Vagina (tissue), 2 donors: ENCODE measurements at regions not wholly inside any gene's neighbourhood (a gene's known extent, or its start where the extent isn't known, plus 50 kb on each side); places are given as distances from the start of the nearest gene placed in this dataset.

Experiments used
- CTCF ChIP-seq, 3 experiments: fragments of 450-650 bp in 2 of 3; fragments of 200-600 bp in 1 of 3; sonication (generic) in 1 of 3; IDR thresholded peaks; one replicate each; pipeline ENCODE4 v1.5.1; 2017 to 2019; ENCODE audit warnings: antibody characterized with exemption in 3 of 3, mild to moderate bottlenecking in 2 of 3, moderate library complexity in 2 of 3
- POLR2A ChIP-seq, 2 donors: fragments of 450-650 bp; IDR thresholded peaks; one replicate each; pipeline ENCODE4 v1.6.1; 2017; ENCODE audit warnings: antibody characterized with exemption in 2 of 2, mild to moderate bottlenecking in 2 of 2, moderate library complexity in 2 of 2
- POLR2AphosphoS5 ChIP-seq, 2 donors: sonication (generic); formaldehyde crosslinking; IDR thresholded peaks; one replicate each; pipeline ENCODE4 v1.9.0; 2017; ENCODE audit warnings: antibody characterized with exemption in 2 of 2, mild to moderate bottlenecking in 2 of 2, low read depth in 1 of 2; ENCODE audit not compliant: insufficient read depth in 1 of 2

- TF ChIP-seq CTCF (IDR thresholded peaks at IDR 0.05) (no peak), POLR2AphosphoS5 (IDR thresholded peaks at IDR 0.05; ENCODE audit: insufficient read depth in 1 of 2, low read depth in 1 of 2) (no peak), POLR2A (IDR thresholded peaks at IDR 0.05) (no peak)
These were observed 691.7 kb upstream of the FANCL start for GRCh38 chr2:58932801-58933200.
